Esophagus muscularis mucosa (tissue), 3 donors: ENCODE measurements at regions not wholly inside any gene's neighbourhood (a gene's known extent, or its start where the extent isn't known, plus 50 kb on each side); places are given as distances from the start of the nearest gene placed in this dataset.

Experiments used
- POLR2A ChIP-seq: fragments of 450-650 bp; IDR thresholded peaks from one replicate; pipeline ENCODE4 v1.6.1; 2017; ENCODE audit warnings: antibody characterized with exemption, moderate library complexity, mild to moderate bottlenecking, low read depth
- POLR2AphosphoS5 ChIP-seq, 2 donors: sonication (generic); formaldehyde crosslinking; IDR thresholded peaks; one replicate each; pipeline ENCODE4 v1.6.1; 2017; ENCODE audit warnings: antibody characterized with exemption in 2 of 2
- TF ChIP-seq, protein P1 (sequence below), 3 experiments: fragments of 200-600 bp in 2 of 3; fragments of 450-650 bp in 1 of 3; sonication (generic) in 2 of 3; IDR thresholded peaks; one replicate each; pipeline ENCODE4 v1.5.1; 2017 to 2019; ENCODE audit warnings: antibody characterized with exemption in 3 of 3, mild to moderate bottlenecking in 2 of 3, moderate library complexity in 1 of 3

DNA sequence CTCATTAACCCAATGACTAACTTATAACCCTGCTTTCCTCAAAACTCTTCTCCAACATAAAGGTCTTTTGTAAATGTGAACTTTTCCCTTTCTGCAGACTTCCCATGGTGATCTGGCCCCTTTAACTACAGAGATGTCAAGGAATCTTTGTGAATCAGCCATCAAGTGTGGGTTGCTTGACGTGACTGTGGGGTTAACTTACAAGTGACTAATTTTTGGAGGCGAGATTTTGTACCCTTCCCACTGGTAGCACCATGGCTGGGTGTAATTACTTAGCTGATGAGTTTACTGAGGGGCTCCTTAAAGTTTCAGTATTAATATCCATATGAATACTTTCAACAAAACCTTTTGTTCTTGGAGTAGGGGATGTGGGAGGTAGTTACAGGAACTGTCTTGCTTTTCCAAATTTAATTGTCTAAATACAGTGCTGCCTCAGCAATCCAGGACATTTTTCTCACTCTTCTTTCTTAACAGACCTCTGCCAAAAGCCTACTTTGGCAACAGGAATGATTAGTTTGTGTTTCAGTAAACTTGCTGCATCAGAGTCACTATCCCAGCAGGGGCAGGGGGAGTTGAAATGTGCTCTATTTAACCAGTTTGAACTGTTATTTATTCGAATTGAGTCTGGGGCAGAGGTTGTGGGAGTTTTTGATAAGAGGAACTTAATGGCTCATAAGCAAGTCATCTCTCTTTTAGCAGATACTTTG is 217.3 kb upstream of the FGGY start:
- no peak for TF ChIP-seq POLR2AphosphoS5 (IDR thresholded peaks at IDR 0.05)
- TF ChIP-seq, protein P1, sequence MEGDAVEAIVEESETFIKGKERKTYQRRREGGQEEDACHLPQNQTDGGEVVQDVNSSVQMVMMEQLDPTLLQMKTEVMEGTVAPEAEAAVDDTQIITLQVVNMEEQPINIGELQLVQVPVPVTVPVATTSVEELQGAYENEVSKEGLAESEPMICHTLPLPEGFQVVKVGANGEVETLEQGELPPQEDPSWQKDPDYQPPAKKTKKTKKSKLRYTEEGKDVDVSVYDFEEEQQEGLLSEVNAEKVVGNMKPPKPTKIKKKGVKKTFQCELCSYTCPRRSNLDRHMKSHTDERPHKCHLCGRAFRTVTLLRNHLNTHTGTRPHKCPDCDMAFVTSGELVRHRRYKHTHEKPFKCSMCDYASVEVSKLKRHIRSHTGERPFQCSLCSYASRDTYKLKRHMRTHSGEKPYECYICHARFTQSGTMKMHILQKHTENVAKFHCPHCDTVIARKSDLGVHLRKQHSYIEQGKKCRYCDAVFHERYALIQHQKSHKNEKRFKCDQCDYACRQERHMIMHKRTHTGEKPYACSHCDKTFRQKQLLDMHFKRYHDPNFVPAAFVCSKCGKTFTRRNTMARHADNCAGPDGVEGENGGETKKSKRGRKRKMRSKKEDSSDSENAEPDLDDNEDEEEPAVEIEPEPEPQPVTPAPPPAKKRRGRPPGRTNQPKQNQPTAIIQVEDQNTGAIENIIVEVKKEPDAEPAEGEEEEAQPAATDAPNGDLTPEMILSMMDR (IDR thresholded peaks at IDR 0.05) = no peak
- no peak for TF ChIP-seq POLR2A
